ENCODE measurements at regions not wholly inside any gene's neighbourhood (a gene's known extent, or its start where the extent isn't known, plus 50 kb on each side); places are given as distances from the start of the nearest gene placed in this dataset.

- peaks cover 18% of the 10 kb centered on the region for H3K27me3 ChIP-seq (ENCODE audit: low read depth, low read length)
Measured at GRCh38 chr6:41464481-41464880, 81.7 kb upstream of the FOXP4 start.

DNA sequence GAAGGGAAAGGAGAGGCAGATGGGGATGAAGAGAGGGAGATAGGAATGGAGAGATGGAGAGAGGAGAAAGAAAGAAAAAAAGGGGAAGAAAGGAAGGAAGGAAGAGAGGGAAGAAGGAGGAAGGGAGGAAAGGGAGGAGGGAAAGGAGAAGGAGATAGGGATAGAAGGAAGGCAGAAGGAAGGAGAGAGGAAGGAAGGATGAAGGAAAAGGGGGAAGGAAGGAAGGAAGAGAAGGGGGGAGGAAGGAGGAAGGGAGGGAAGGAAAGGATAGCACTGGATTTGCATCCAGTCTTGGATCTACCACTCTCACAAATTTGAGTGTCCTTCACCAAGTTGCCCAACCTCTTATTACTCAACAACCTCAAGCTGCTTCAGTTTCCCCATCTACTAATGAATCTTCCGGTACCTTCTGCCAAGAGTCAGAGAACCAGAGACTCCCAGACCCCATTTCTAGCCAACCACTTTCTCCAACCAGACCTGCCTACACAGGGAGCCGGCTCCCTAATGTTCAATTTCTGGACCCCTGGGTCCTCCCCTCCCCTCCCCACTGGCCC, 79.7 kb upstream of the FOXP4 start:
- peaks cover 8% of the 10 kb centered on the region; the same call in 1 of the 2 replicates for H3K4me1 ChIP-seq (ENCODE audit: low read length)
- no peaks in the 10 kb centered on the region for H4K20me1 ChIP-seq (ENCODE audit: insufficient read depth, low read length)
- no peak overlapping the region for H2AFZ ChIP-seq (ENCODE audit: low read depth, low read length)
- H3K27ac ChIP-seq (ENCODE audit: low read length), result no peak overlapping the region
- H3K9me3 ChIP-seq (ENCODE audit: insufficient read depth, low read length), result no peaks in the 10 kb centered on the region
- no peaks in the 10 kb centered on the region for H3K36me3 ChIP-seq (replicated peaks; ENCODE audit: low read depth, low read length)
- H3K4me3 ChIP-seq (ENCODE audit: low read length), result no peak overlapping the region
- no peak overlapping the region for H3K9ac ChIP-seq (ENCODE audit: low read length)
- TF ChIP-seq CTCF (IDR thresholded peaks at IDR 0.05; ENCODE audit: low read depth, low read length) (no peak), EZH2phosphoT487 (IDR thresholded peaks at IDR 0.05; ENCODE audit: low read depth) (no peak)
- H3K4me2 ChIP-seq (ENCODE audit: low read length), result peak overlapping the region; percentile 27
- H3K27me3 ChIP-seq (ENCODE audit: low read depth, low read length), result peaks cover 18% of the 10 kb centered on the region
- no peaks in the 10 kb centered on the region for H3K79me2 ChIP-seq (ENCODE audit: low read length)

More at GRCh38 chr6:41464481-41464880, 81.7 kb upstream of the FOXP4 start:
- Histone ChIP-seq H3K9me3 (ENCODE audit: insufficient read depth, low read length) (no peaks in the 10 kb centered on the region), H3K27ac (ENCODE audit: low read length) (no peak overlapping the region), H3K4me2 (ENCODE audit: low read length) (no peak overlapping the region), H3K79me2 (ENCODE audit: low read length) (no peaks in the 10 kb centered on the region), H2AFZ (ENCODE audit: low read depth, low read length) (no peak overlapping the region), H3K9ac (ENCODE audit: low read length) (no peak overlapping the region), H3K4me3 (ENCODE audit: low read length) (no peak overlapping the region), H3K4me1 (ENCODE audit: low read length) (peaks cover 8% of the 10 kb centered on the region; the same call in 1 of the 2 replicates), H3K36me3 (replicated peaks; ENCODE audit: low read depth, low read length) (no peaks in the 10 kb centered on the region), H4K20me1 (ENCODE audit: insufficient read depth, low read length) (no peaks in the 10 kb centered on the region)
- no peak for TF ChIP-seq CTCF (IDR thresholded peaks at IDR 0.05; ENCODE audit: low read depth, low read length)
- TF ChIP-seq EZH2phosphoT487 (IDR thresholded peaks at IDR 0.05; ENCODE audit: low read depth), result no peak

GRCh38 chr6:41467061-41467460, 79.1 kb upstream of the FOXP4 start:
- no peak overlapping the region for H3K9ac ChIP-seq (ENCODE audit: low read length)
- H3K4me2 ChIP-seq (ENCODE audit: low read length), result peak overlapping the region; percentile 27
- no peaks in the 10 kb centered on the region for H3K36me3 ChIP-seq (replicated peaks; ENCODE audit: low read depth, low read length)
- H3K4me1 ChIP-seq (ENCODE audit: low read length), result peaks cover 8% of the 10 kb centered on the region; the same call in 1 of the 2 replicates
- H2AFZ ChIP-seq (ENCODE audit: low read depth, low read length), result no peak overlapping the region
- H3K79me2 ChIP-seq (ENCODE audit: low read length), result no peaks in the 10 kb centered on the region
- TF ChIP-seq EZH2phosphoT487 (IDR thresholded peaks at IDR 0.05; ENCODE audit: low read depth), result no peak
- TF ChIP-seq CTCF (IDR thresholded peaks at IDR 0.05; ENCODE audit: low read depth, low read length), result no peak
- H4K20me1 ChIP-seq (ENCODE audit: insufficient read depth, low read length), result no peaks in the 10 kb centered on the region
- no peak overlapping the region for H3K4me3 ChIP-seq (ENCODE audit: low read length)
- no peak overlapping the region for H3K27ac ChIP-seq (ENCODE audit: low read length)
- H3K9me3 ChIP-seq (ENCODE audit: insufficient read depth, low read length), result no peaks in the 10 kb centered on the region
- H3K27me3 ChIP-seq (ENCODE audit: low read depth, low read length), result peaks cover 18% of the 10 kb centered on the region

DNA sequence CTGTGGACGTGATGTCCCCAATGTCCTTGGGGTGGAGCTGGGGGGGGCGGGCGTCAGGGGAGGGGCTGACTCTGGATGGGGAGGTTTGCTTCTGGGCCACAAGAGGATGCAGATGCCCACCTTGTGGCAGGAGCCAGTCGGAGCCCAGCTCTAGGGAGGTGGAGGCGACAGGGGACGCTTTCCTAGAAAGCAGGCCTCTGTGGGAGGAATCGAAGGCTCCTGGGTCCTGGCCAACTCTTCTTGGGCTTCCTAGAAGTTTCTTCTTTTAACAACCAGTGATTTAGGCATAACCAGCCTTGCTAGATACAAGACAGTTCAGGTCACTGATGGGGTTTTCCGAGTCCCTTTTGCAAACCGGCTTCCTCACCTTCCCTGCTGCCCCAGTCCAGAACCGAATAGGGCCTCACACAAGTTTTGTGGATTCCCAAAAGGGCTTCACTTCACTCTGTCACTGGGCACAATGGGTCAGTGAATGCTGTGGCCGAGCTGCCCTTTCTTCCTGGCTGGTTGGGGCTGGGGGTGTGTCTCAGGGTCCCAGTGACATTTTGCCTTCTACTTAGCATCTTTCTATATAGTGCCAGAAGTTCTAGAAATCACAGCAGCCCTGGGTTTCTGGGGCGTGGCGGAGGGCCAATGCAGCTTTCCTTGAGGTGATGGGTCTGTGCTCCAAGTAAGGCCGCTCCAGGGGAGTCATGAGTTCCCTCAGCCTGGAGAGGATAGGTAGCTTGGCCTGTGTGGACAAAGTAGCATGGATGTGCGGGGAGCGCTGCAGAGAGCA, 78.4 kb upstream of the FOXP4 start:
- Histone ChIP-seq H4K20me1 (ENCODE audit: insufficient read depth, low read length) (no peaks in the 10 kb centered on the region), H3K79me2 (ENCODE audit: low read length) (no peaks in the 10 kb centered on the region), H3K36me3 (replicated peaks; ENCODE audit: low read depth, low read length) (no peaks in the 10 kb centered on the region), H2AFZ (ENCODE audit: low read depth, low read length) (no peak overlapping the region), H3K9me3 (ENCODE audit: insufficient read depth, low read length) (no peaks in the 10 kb centered on the region), H3K4me3 (ENCODE audit: low read length) (no peak overlapping the region), H3K4me2 (ENCODE audit: low read length) (no peak overlapping the region), H3K9ac (ENCODE audit: low read length) (no peak overlapping the region), H3K4me1 (ENCODE audit: low read length) (peaks cover 8% of the 10 kb centered on the region; the same call in 1 of the 2 replicates), H3K27me3 (ENCODE audit: low read depth, low read length) (peaks cover 18% of the 10 kb centered on the region), H3K27ac (ENCODE audit: low read length) (no peak overlapping the region)
- no peak for TF ChIP-seq EZH2phosphoT487 (IDR thresholded peaks at IDR 0.05; ENCODE audit: low read depth)
- no peak for TF ChIP-seq CTCF (IDR thresholded peaks at IDR 0.05; ENCODE audit: low read depth, low read length)

All from OCI-LY3 (cell line).